Heart left ventricle (tissue), 16 donors: ENCODE measurements at regions not wholly inside any gene's neighbourhood (a gene's known extent, or its start where the extent isn't known, plus 50 kb on each side); places are given as distances from the start of the nearest gene placed in this dataset.

Source experiments
- ATAC-seq, 4 donors: fragments of 200-7000 bp; cut with Tn5 transposase; one replicate each; pipeline ENCODE4 v1.9.1; 2020 to 2022; ENCODE audit warnings: moderate library complexity in 4 of 4, mild to moderate bottlenecking in 3 of 4, moderate number of reproducible peaks in 1 of 4
- DNase-seq, 5 donors: peaks; one replicate each; pipeline ENCODE4 v3.0.0-alpha.2; 2020
- H3K27ac ChIP-seq, 12 donors: fragments of 200-600 bp; sonication (generic) in 4 of 12; one replicate each; pipeline versions ENCODE4 v1.5.0 to v1.8.0; 2016 to 2022; ENCODE audit warnings: mild to moderate bottlenecking in 2 of 12
- H3K27me3 ChIP-seq, 9 donors: fragments of 200-600 bp; sonication (generic) in 2 of 9; one replicate each; pipeline versions ENCODE4 v1.5.1 to v1.8.0; 2016 to 2022; ENCODE audit warnings: mild to moderate bottlenecking in 3 of 9
- H3K36me3 ChIP-seq, 9 donors: fragments of 200-600 bp; sonication (generic) in 2 of 9; one replicate each; pipeline versions ENCODE4 v1.5.0 to v1.8.0; 2018 to 2022; ENCODE audit warnings: mild to moderate bottlenecking in 2 of 9
- H3K4me1 ChIP-seq, 12 donors: fragments of 200-600 bp; sonication (generic) in 4 of 12; one replicate each; pipeline versions ENCODE4 v1.5.0 to v1.8.0; 2016 to 2022; ENCODE audit warnings: mild to moderate bottlenecking in 3 of 12
- H3K4me3 ChIP-seq, 12 donors: fragments of 200-600 bp; sonication (generic) in 4 of 12; one replicate each; pipeline versions ENCODE4 v1.5.0 to v1.8.0; 2017 to 2022; ENCODE audit warnings: mild to moderate bottlenecking in 9 of 12, moderate library complexity in 4 of 12
- H3K9me3 ChIP-seq, 12 donors: fragments of 200-600 bp; sonication (generic) in 4 of 12; one replicate each; pipeline versions ENCODE4 v1.5.0 to v1.8.0; 2016 to 2022; ENCODE audit warnings: mild to moderate bottlenecking in 1 of 12
- POLR2A ChIP-seq, 2 donors: fragments of 450-650 bp; IDR thresholded peaks; one replicate each; pipeline ENCODE4 v1.6.1; 2017; ENCODE audit warnings: antibody characterized with exemption in 2 of 2, mild to moderate bottlenecking in 2 of 2, moderate library complexity in 2 of 2
- WGBS, 4 donors: extraction: QIAGEN DNeasy Blood & Tissue Kit in 2 of 4; methylation state at CpG; one replicate each; pipeline versions ENCODE4 v1.1.5 to v1.1.7; 2013 to 2018; 5-methylcytosine and 5-hydroxymethylcytosine counted together
- intact Hi-C, 10 donors: fragments of 100-400 bp; cut with DNase I; formaldehyde crosslinking; loops; one replicate each; pipeline versions ENCODE4 v1.11.1 to v1.14.2; 2022
- TF ChIP-seq, protein P1 (sequence below), 12 donors: fragments of 200-600 bp; sonication (generic) in 4 of 12; IDR thresholded peaks; one replicate each; pipeline versions ENCODE4 v1.5.0 to v1.8.0; 2018 to 2022; ENCODE audit warnings: antibody characterized with exemption in 12 of 12, mild to moderate bottlenecking in 5 of 12
- donor health status: ischemic (EF 13 %, LVEDD 7.1; RV severe dilation, severe dysfunction).
- donor health status: healthy with polysubstance abuse.
- donor health status: DM: no; HTN: yes; CAD: no.
- donor health status: DM: no; HTN: no; CAD: no.
- donor health status: ischemic (EF 25% LVEDD 6.9; RV normal size, moderate dysfunction).
- donor health status: ischemic (EF 25% LVEDD 5.7; RV mildly dilated, moderate dysfunction).
- donor health status: healthy.
- donor health status: DM: yes; HTN: yes; CAD: no.
- donor health status: ischemic (EF 35%, LVEDD 5.7; RV mildly dilated, moderate dysfunction).
- donor health status: nonischemic (EF 11% LVEDD 7.7; RV severe dilation, severe dysfunction).
- donor health status: DM: yes; HTN: yes; CAD: no.
- donor health status: PGD.
- donor health status: ischemic (EF 29% LVEDD 5.4; RV normal size, mild dysfunction).
- donor health status: nonischemic (EF 23%, LVEDD 6.1; RV moderate dilation, normal function).

DNA sequence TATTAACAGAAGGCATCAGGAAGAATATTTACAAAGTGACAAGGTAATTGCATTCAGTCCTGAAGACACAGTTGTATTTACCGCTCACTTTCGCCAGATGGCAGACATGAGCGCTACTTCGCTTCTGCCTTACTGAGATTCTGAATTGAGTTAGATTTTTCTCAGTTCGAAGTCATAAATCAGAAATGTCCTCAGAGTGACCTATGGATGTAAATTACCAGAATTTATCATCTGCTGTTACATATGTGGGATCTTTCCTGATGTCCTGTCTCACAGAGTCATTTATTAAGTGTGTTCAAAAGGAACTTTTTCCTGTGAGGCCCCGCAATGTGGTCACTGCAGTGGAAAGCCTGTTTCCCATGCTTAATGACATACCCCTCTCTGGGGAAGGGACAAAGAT, 97.3 kb upstream of the DCLK2 start:
- intact Hi-C loops: loop anchor here in 2 of 10 donors (10.0 kb wide), 1 partner anchor 884 kb away; no protein-coding TSS in a partner anchor
- Histone ChIP-seq H3K36me3 (no peaks in the 10 kb centered on the region), H3K4me1 (no peaks in the 10 kb centered on the region), H3K9me3 (peaks cover 0 to 5% (median 0%) of the 10 kb centered on the region in 12 donors), H3K27ac (no peak overlapping the region), H3K4me3 (no peak overlapping the region), H3K27me3 (no peaks in the 10 kb centered on the region)
- 19 to 23% (median 21%) methylated on average over 6 of the region's 6 CpGs for WGBS, 4 donors
- ATAC-seq (peak in 2 of 4 donors; percentile 45 to 49), DNase-seq (peak in 4 of 5 donors; percentile 18 to 32 (median 30))
- no peak for TF ChIP-seq POLR2A (IDR thresholded peaks at IDR 0.05)
- TF ChIP-seq, protein P1, sequence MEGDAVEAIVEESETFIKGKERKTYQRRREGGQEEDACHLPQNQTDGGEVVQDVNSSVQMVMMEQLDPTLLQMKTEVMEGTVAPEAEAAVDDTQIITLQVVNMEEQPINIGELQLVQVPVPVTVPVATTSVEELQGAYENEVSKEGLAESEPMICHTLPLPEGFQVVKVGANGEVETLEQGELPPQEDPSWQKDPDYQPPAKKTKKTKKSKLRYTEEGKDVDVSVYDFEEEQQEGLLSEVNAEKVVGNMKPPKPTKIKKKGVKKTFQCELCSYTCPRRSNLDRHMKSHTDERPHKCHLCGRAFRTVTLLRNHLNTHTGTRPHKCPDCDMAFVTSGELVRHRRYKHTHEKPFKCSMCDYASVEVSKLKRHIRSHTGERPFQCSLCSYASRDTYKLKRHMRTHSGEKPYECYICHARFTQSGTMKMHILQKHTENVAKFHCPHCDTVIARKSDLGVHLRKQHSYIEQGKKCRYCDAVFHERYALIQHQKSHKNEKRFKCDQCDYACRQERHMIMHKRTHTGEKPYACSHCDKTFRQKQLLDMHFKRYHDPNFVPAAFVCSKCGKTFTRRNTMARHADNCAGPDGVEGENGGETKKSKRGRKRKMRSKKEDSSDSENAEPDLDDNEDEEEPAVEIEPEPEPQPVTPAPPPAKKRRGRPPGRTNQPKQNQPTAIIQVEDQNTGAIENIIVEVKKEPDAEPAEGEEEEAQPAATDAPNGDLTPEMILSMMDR (IDR thresholded peaks at IDR 0.05): peak; percentile 56 to 85 (median 76)

DNA sequence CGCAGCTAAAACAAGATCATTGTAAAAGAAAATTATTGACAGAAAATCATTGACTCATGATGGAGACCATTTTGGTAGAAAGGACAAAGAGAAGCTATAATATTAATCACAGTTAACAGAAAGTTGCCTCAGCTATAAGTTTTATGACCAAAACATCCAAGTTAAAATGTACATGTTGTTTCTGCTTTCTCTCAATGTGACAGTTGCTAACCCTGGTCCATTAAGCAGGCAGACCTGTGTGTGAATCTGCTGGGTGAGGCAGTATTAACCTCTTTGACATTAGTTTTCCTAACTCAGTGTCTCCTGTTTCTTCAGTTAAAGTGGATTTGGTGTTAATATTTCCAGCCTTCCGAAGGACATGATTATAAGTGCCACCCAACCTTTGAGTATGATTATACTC, 94.8 kb upstream of the DCLK2 start:
- no peaks in the 10 kb centered on the region for H3K9me3 ChIP-seq
- TF ChIP-seq POLR2A (IDR thresholded peaks at IDR 0.05): no peak
- DNase-seq (no peak), ATAC-seq (no peak)
- 89 to 99% (median 98%) methylated on average over 2 of the region's 2 CpGs for WGBS, 4 donors
- H3K27ac ChIP-seq: no peak overlapping the region
- intact Hi-C loops: loop anchor here in 2 of 10 donors (10.0 kb wide), 1 partner anchor 881 kb away; no protein-coding TSS in a partner anchor
- no peaks in the 10 kb centered on the region for H3K36me3 ChIP-seq
- H3K27me3 ChIP-seq: no peaks in the 10 kb centered on the region
- no peak overlapping the region for H3K4me3 ChIP-seq
- H3K4me1 ChIP-seq: peaks cover 0 to 15% (median 7%) of the 10 kb centered on the region in 12 donors

DNA sequence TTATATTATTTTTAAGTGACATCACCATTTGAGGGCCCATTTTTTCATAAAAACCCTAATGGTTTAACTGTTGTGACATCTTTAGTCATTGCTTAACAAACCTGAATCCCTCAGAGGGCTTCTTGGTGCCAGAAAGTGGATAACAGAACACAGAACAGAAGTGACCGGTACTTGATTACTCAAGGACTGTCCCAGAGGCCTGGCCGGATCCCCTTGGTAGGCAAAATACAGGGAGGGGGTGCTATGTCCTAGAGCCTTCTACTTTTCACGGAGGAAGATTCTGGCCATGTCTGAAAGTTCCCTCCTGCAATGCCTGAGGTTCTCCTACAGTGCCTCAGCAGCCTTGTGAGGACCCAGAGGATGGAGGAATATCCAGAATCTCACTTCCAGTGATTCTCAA, 94.3 kb upstream of the DCLK2 start:
- DNase-seq: no peak
- ATAC-seq: no peak
- no peak for TF ChIP-seq POLR2A (IDR thresholded peaks at IDR 0.05)
- TF ChIP-seq, protein P1 (IDR thresholded peaks at IDR 0.05): no peak
- H3K27me3 ChIP-seq: no peaks in the 10 kb centered on the region
- no peak overlapping the region for H3K27ac ChIP-seq
- H3K36me3 ChIP-seq: no peaks in the 10 kb centered on the region
- H3K4me1 ChIP-seq: peaks cover 0 to 15% (median 7%) of the 10 kb centered on the region in 12 donors
- no peaks in the 10 kb centered on the region for H3K9me3 ChIP-seq
- no peak overlapping the region for H3K4me3 ChIP-seq
- WGBS, 4 donors: 90 to 94% (median 92%) methylated on average over 3 of the region's 3 CpGs
- intact Hi-C loops: loop anchor here in 2 of 10 donors (10.0 kb wide), 1 partner anchor 881 kb away; no protein-coding TSS in a partner anchor

DNA sequence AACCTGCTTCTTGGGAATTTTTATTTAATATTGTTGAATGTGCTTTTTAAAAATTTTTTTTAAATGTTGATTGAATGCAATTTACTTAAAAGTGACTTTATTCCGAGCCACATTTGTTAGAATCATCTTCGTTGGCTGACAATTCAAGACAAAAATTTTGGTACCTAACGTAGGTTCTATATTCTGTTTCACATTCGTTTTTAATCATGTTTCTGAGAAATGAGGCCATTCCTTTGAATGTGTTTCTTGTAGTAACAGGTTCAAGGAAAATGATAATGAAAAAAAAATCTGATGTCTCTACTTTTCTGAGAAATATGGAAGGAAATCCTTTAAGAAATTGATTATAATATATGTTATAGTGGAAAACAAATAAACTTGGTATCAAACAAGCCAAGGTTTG, 92.3 kb upstream of the DCLK2 start:
- ATAC-seq (no peak), DNase-seq (no peak)
- intact Hi-C loops: loop anchor here in 2 of 10 donors (10.0 kb wide), 1 partner anchor 879 kb away; no protein-coding TSS in a partner anchor
- no peaks in the 10 kb centered on the region for H3K27me3 ChIP-seq
- 92 to 96% (median 94%) methylated on average over 4 of the region's 4 CpGs for WGBS, 4 donors
- peaks cover 0 to 15% (median 7%) of the 10 kb centered on the region in 12 donors for H3K4me1 ChIP-seq
- H3K27ac ChIP-seq: no peak overlapping the region
- no peaks in the 10 kb centered on the region for H3K36me3 ChIP-seq
- TF ChIP-seq, protein P1 (IDR thresholded peaks at IDR 0.05): no peak
- no peak for TF ChIP-seq POLR2A (IDR thresholded peaks at IDR 0.05)
- no peak overlapping the region for H3K4me3 ChIP-seq
- no peaks in the 10 kb centered on the region for H3K9me3 ChIP-seq

DNA sequence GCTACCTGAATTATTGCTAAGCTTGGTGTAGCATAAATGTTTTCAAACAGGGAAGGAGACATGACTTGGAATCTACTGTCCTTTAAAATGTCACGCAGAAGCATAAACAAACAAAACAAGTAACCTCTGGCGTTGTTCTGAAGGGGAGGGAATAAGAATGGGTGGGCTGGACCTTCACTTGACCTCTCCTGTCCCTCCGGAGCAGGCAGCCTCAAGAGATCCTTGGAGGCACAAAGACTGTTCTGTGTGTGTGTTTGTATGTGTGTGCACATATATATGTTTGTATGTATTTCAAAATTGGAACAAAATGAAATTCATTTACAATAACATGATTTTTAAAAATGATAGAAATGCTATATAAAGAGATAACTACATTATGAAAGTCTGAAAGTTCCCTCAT, 91.3 kb upstream of the DCLK2 start:
- Histone ChIP-seq H3K4me1 (peaks cover 0 to 15% (median 7%) of the 10 kb centered on the region in 12 donors), H3K4me3 (no peak overlapping the region), H3K27me3 (no peaks in the 10 kb centered on the region), H3K36me3 (no peaks in the 10 kb centered on the region), H3K9me3 (no peaks in the 10 kb centered on the region), H3K27ac (no peak overlapping the region)
- ATAC-seq (no peak), DNase-seq (no peak)
- 33 to 48% (median 44%) methylated on average over 3 of the region's 3 CpGs for WGBS, 4 donors
- intact Hi-C loops: loop anchor here in 2 of 10 donors (10.0 kb wide), 1 partner anchor 878 kb away; no protein-coding TSS in a partner anchor
- TF ChIP-seq POLR2A (IDR thresholded peaks at IDR 0.05): no peak
- TF ChIP-seq, protein P1 (IDR thresholded peaks at IDR 0.05): no peak
